ENCODE measurements at regions not wholly inside any gene's neighbourhood (a gene's known extent, or its start where the extent isn't known, plus 50 kb on each side); places are given as distances from the start of the nearest gene placed in this dataset.
A peak's percentile ranks its signal among the peaks of the same experiment; 100 is the strongest.

GRCh38 chr1:87791931-87792740, 463.5 kb downstream of the LMO4 start:
- DNase-seq, result no peak

GRCh38 chr1:87794788-87795614, 466.3 kb downstream of the LMO4 start:
- DNase-seq, result no peak

- DNase-seq, result no peak
Observed at GRCh38 chr1:87795615-87796337, 467.1 kb downstream of the LMO4 start.

GRCh38 chr1:87796471-87796901, 467.8 kb downstream of the LMO4 start:
- DNase-seq, result no peak

- no peak for DNase-seq
Observed at GRCh38 chr1:87799451-87799850, 470.8 kb downstream of the LMO4 start.

GRCh38 chr1:87800006-87800405, 471.3 kb downstream of the LMO4 start:
- no peak for DNase-seq

GRCh38 chr1:87803375-87803774, 474.7 kb downstream of the LMO4 start:
- no peak for DNase-seq

- no peak for DNase-seq
Observed at GRCh38 chr1:87804128-87804527, 475.4 kb downstream of the LMO4 start.

GRCh38 chr1:87805666-87806378, 477.1 kb downstream of the LMO4 start:
- peak; percentile 56 for DNase-seq

GRCh38 chr1:87806379-87807094, 477.9 kb downstream of the LMO4 start:
- DNase-seq, result no peak

GRCh38 chr1:87810166-87810565, 481.5 kb downstream of the LMO4 start:
- no peak for DNase-seq

- DNase-seq, result no peak
Observed at GRCh38 chr1:87812871-87813577, 484.3 kb downstream of the LMO4 start.

- DNase-seq, result no peak
Observed at GRCh38 chr1:87814573-87814972, 485.9 kb downstream of the LMO4 start.

- DNase-seq, result no peak
Observed at GRCh38 chr1:87816646-87817045, 488.0 kb downstream of the LMO4 start.

- DNase-seq, result no peak
Observed at GRCh38 chr1:87820668-87821334, 492.1 kb downstream of the LMO4 start.

- DNase-seq, result no peak
Observed at GRCh38 chr1:87821335-87821697, 492.6 kb downstream of the LMO4 start.

GRCh38 chr1:87826681-87827251, 498.1 kb downstream of the LMO4 start:
- DNase-seq, result peak; percentile 55

- no peak for DNase-seq
Observed at GRCh38 chr1:87829360-87829759, 500.7 kb downstream of the LMO4 start.

GRCh38 chr1:87830432-87830978, 501.8 kb downstream of the LMO4 start:
- no peak for DNase-seq

GRCh38 chr1:87833166-87833565, 504.5 kb downstream of the LMO4 start:
- DNase-seq, result peak; percentile 32
